ENCODE measurements at regions not wholly inside any gene's neighbourhood (a gene's known extent, or its start where the extent isn't known, plus 50 kb on each side); places are given as distances from the start of the nearest gene placed in this dataset.

DNA sequence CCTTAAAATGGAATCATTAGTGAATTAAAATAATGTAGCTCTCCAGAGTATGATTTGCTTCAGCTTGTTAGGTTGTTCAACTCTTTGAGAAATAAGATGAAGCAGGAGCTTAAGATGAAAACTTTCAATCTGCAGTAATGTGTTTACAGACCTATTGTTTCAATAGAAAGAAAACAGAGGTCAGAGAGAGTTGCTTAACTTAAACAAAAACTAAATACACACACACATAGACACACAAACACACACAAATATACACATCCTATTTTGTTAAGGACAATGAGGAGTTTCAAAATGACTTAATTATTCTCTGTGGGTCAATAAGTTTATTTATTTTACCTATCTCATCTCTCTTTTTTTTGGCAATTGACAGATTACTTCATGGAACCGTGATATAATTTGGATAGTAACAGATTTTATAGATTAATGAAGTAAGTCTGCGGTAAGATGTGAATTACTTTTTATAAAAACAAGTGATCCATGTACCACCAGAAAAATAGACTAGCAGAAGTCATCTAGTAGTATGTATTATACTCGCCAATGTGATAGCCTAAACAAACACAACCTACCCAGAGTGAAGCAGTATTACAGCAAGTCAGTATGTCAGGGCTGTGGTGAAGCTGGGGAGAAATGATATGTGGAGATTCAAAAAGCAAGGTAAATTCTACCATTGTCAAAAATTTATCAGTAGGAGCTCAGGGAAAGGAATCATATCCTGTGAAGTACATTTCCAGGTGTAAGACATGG, 76.7 kb upstream of the DCBLD2 start:
- TF ChIP-seq, protein P1, sequence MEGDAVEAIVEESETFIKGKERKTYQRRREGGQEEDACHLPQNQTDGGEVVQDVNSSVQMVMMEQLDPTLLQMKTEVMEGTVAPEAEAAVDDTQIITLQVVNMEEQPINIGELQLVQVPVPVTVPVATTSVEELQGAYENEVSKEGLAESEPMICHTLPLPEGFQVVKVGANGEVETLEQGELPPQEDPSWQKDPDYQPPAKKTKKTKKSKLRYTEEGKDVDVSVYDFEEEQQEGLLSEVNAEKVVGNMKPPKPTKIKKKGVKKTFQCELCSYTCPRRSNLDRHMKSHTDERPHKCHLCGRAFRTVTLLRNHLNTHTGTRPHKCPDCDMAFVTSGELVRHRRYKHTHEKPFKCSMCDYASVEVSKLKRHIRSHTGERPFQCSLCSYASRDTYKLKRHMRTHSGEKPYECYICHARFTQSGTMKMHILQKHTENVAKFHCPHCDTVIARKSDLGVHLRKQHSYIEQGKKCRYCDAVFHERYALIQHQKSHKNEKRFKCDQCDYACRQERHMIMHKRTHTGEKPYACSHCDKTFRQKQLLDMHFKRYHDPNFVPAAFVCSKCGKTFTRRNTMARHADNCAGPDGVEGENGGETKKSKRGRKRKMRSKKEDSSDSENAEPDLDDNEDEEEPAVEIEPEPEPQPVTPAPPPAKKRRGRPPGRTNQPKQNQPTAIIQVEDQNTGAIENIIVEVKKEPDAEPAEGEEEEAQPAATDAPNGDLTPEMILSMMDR (IDR thresholded peaks at IDR 0.05): no peak
- TF ChIP-seq POLR2A (IDR thresholded peaks at IDR 0.05): no peak

Measured in Peyer's patch (tissue), 4 donors.